B cell (primary cell): ENCODE measurements at regions not wholly inside any gene's neighbourhood (a gene's known extent, or its start where the extent isn't known, plus 50 kb on each side); places are given as distances from the start of the nearest gene placed in this dataset.

Experiments
- EZH2 ChIP-seq: IDR thresholded peaks from 2 replicates; pipeline ENCODE4 v1.6.1; 2012; ENCODE audit warnings: borderline replicate concordance, low read depth, mild to moderate bottlenecking, moderate library complexity, low read length; ENCODE audit not compliant: insufficient read depth, poor library complexity, severe bottlenecking
- TF ChIP-seq, protein P1 (sequence below): fragments of 200-600 bp; IDR thresholded peaks from one replicate; pipeline ENCODE4 v1.8.0; 2022; ENCODE audit warnings: antibody characterized with exemption, mild to moderate bottlenecking

DNA sequence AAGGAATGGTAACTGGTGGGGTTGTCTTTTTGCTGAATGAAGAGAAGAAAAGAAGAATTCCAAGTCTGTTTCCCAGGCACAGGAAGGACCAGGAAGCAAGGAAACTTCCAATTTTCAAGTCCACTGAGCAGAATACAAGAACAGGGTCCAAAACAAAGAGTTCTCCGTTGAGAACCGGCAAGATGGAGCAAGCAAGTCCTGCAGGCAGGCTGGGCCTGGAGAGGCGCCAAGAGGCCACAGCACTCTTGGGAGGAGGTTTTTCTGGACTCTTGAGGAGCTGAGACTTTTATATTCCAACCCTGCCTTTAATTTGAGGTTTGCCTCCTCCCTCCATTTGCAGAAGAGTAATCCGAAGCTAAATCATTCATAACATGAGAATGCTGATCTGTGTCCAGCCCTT lies 224.5 kb downstream of the IKZF2 start:
- no peak for TF ChIP-seq EZH2
- TF ChIP-seq, protein P1, sequence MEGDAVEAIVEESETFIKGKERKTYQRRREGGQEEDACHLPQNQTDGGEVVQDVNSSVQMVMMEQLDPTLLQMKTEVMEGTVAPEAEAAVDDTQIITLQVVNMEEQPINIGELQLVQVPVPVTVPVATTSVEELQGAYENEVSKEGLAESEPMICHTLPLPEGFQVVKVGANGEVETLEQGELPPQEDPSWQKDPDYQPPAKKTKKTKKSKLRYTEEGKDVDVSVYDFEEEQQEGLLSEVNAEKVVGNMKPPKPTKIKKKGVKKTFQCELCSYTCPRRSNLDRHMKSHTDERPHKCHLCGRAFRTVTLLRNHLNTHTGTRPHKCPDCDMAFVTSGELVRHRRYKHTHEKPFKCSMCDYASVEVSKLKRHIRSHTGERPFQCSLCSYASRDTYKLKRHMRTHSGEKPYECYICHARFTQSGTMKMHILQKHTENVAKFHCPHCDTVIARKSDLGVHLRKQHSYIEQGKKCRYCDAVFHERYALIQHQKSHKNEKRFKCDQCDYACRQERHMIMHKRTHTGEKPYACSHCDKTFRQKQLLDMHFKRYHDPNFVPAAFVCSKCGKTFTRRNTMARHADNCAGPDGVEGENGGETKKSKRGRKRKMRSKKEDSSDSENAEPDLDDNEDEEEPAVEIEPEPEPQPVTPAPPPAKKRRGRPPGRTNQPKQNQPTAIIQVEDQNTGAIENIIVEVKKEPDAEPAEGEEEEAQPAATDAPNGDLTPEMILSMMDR: no peak
